ENCODE measurements at regions not wholly inside any gene's neighbourhood (a gene's known extent, or its start where the extent isn't known, plus 50 kb on each side); places are given as distances from the start of the nearest gene placed in this dataset.
A peak's percentile ranks its signal among the peaks of the same experiment; 100 is the strongest.
"Not testable (repeated sequence)": the region's sequence is repeated elsewhere in the genome, so short reads cannot be mapped to it uniquely, and the experiment has no call there.

- DNase-seq: peak in 1 of 2 experiments; percentile 22
Observed at GRCh38 chr18:22827741-22828140, 105.4 kb upstream of the RBBP8 start.

- no peak for DNase-seq
Observed at GRCh38 chr18:22828171-22828570, 105.0 kb upstream of the RBBP8 start.

GRCh38 chr18:22828583-22828982 lies 104.5 kb upstream of the RBBP8 start:
- not testable (repeated sequence) for DNase-seq

GRCh38 chr18:22829781-22830180 lies 103.3 kb upstream of the RBBP8 start:
- no peak for DNase-seq

GRCh38 chr18:22830511-22830910 lies 102.6 kb upstream of the RBBP8 start:
- DNase-seq: peak in 1 of 2 experiments; percentile 17

- peak; percentile 96 to 98 for DNase-seq
Observed at GRCh38 chr18:22831441-22831904, 101.7 kb upstream of the RBBP8 start.

GRCh38 chr18:22836932-22837331 lies 96.2 kb upstream of the RBBP8 start:
- DNase-seq: no peak

- DNase-seq: no peak
Observed at GRCh38 chr18:22838221-22838620, 94.9 kb upstream of the RBBP8 start.

- DNase-seq: no peak
Observed at GRCh38 chr18:22838639-22839277, 94.4 kb upstream of the RBBP8 start.

- DNase-seq: no peak
Observed at GRCh38 chr18:22839340-22839821, 93.7 kb upstream of the RBBP8 start.

GRCh38 chr18:22840606-22841144 lies 92.5 kb upstream of the RBBP8 start:
- DNase-seq: no peak

- no peak for DNase-seq
Observed at GRCh38 chr18:22841840-22842239, 91.3 kb upstream of the RBBP8 start.

GRCh38 chr18:22844190-22844589 lies 88.9 kb upstream of the RBBP8 start:
- no peak for DNase-seq

GRCh38 chr18:22844628-22845027 lies 88.5 kb upstream of the RBBP8 start:
- DNase-seq: no peak

GRCh38 chr18:22846088-22846683 lies 86.9 kb upstream of the RBBP8 start:
- DNase-seq: peak; percentile 19 to 39

GRCh38 chr18:22846697-22847096 lies 86.4 kb upstream of the RBBP8 start:
- no peak for DNase-seq

GRCh38 chr18:22847392-22847791 lies 85.7 kb upstream of the RBBP8 start:
- DNase-seq: no peak

GRCh38 chr18:22847867-22848451 lies 85.2 kb upstream of the RBBP8 start:
- DNase-seq: no peak

- DNase-seq: peak; percentile 20 to 25
Observed at GRCh38 chr18:22848615-22849014, 84.5 kb upstream of the RBBP8 start.

- DNase-seq: no peak
Observed at GRCh38 chr18:22856870-22857269, 76.3 kb upstream of the RBBP8 start.

GRCh38 chr18:22858121-22858520 lies 75.0 kb upstream of the RBBP8 start:
- no peak for DNase-seq

GRCh38 chr18:22860807-22861206 lies 72.3 kb upstream of the RBBP8 start:
- DNase-seq: no peak

- no peak for DNase-seq
Observed at GRCh38 chr18:22865354-22866116, 67.6 kb upstream of the RBBP8 start.

Measured in AML-193 (cell line).